ENCODE measurements at regions not wholly inside any gene's neighbourhood (a gene's known extent, or its start where the extent isn't known, plus 50 kb on each side); places are given as distances from the start of the nearest gene placed in this dataset.
"Not testable (repeated sequence)": the region's sequence is repeated elsewhere in the genome, so short reads cannot be mapped to it uniquely, and the experiment has no call there.

GRCh38 chr3:135649361-135649760, 316.2 kb upstream of the PPP2R3A start:
- no peak for DNase-seq

DNA sequence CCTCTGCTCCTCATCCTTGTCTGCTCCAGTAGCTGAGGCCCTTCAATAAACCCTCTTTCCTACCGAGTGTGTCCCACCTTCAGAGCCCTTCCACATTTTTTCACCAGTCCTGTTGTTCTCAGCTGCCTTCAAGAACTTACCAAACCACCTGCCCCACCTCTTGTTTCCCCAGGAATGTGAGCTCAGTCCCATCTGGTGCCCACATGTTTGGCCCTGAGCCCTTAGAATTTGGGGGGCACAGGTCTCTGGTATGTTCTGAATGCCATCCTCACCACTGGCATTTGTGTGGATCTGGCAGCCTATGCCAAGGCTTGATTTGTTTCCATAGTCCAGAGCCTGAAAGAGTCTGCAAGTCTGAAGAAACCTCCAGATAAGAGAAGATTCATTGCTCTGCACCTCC, 315.2 kb upstream of the PPP2R3A start:
- no peak for DNase-seq

- DNase-seq, result no peak
Measured at GRCh38 chr3:135652388-135652787, 313.1 kb upstream of the PPP2R3A start.

GRCh38 chr3:135655328-135655727, 310.2 kb upstream of the PPP2R3A start:
- no peak for DNase-seq

- not testable (repeated sequence) for DNase-seq
Measured at GRCh38 chr3:135658451-135658850, 307.1 kb upstream of the PPP2R3A start.

DNA sequence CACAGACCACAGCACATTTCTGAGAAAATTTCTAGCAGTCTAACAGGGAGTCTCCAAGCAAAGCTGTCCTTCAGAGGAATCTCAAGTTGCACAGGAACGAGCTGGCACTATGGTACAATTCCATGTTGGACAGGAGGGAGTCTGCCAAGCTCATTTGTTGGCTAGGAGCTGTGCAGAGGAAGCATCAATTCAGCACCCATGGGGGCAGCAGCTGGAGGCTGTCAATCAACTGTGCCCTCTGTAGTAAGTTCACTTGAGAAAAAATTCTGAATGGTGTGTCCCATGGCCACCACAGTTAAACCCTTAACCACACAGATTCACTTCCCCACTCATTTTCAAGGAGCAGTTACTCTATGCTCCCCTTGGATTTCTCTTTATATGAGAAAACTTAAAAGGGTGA, 298.5 kb upstream of the PPP2R3A start:
- no peak for DNase-seq

DNA sequence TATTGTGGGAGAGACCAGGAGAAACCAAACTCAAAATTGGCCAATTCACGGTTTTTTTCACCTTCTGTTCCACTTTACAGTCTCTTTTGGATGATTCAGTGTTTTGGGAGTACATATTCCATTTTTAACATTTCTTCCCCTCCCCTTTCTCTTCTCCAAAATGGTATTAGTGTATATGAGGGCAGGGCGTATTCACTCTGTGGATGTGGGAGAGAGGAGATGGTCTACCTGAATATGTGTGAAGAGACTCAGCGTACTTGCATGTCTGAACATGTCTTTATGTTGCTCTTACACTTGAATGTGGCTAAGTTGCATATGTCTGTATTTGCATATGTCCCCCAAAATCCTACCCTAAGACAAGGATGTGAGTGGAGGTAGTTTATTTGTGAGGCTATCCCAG, 291.0 kb upstream of the PPP2R3A start:
- DNase-seq, result no peak

DNA sequence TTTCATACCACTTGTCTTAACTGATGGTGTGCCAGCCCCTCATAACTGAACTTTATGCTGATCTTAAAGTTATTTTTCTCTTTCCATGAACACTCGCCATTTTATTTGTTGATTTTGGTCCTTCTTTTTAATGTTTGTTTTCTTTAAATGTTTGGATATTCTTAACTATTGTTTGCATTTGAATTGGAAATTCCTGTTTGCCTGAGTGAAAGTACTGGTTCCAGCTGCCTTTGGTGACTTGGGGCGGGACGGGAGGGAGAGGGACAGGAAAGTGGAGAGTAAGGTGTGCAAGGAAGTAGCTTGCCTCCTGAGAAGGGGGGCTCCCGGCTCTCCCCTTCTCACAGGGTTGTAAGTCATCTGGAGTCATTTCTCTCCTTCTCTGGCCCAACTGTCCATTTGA, 287.1 kb upstream of the PPP2R3A start:
- DNase-seq, result no peak

DNA sequence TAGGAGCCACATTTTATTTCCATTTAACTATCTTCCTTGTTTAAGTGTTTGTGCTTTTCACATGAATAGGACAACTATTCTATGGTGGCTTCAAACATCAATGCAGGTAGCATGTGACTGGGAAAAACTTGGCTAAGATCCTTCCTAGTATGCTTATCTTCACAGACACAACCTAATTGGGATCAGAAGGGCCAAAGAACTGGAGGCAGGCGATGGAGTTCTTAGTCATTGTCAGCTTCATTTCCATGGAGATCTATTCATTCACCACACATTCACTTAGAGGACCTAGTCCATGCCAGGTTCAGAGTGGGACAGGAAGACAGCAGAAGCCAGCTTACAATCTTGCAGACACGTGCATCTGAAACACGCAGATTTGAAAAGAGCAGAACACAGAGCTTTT, 277.5 kb upstream of the PPP2R3A start:
- no peak for DNase-seq

- DNase-seq, result no peak
Measured at GRCh38 chr3:135690664-135691063, 274.9 kb upstream of the PPP2R3A start.

- no peak for DNase-seq
Measured at GRCh38 chr3:135691240-135691639, 274.3 kb upstream of the PPP2R3A start.

GRCh38 chr3:135694142-135694541, 271.4 kb upstream of the PPP2R3A start:
- no peak for DNase-seq

DNA sequence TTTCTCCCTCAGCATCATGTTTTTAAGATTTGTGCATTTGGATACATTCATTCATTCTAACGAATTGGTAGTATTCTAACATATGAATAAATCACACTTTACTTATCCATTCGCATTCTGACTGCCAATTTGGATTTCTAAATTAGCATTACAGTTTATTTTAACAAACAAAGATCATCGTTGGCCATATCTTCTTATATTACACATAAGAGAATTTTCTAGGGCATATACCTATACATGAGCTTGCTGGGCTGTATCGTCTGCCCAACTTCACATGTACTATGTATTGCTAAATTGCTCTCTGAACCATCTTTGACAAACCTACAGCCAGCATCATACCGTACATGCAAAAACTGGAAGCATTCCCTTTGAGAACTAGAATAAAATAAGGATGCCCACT, 265.8 kb upstream of the PPP2R3A start:
- no peak for DNase-seq

GRCh38 chr3:135706758-135707375, 258.7 kb upstream of the PPP2R3A start:
- DNase-seq, result no peak

DNA sequence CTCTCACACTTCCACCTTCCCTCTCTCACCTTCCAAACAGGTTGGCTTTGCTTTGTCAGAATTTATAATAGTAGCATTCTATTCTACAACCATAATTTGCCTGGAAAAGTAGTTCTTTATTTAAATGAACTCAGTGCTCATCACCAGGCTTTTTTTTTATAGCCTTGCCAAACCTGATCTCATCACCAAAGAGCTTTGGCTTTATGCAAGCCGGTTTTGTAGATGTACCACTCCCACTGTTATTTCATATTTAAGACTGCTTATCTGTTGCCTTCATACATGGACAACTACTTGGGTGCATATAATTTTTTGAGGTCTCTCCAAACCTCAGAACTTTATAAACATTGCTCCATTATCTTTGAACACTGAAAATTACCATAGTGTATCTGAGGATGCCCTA, 246.1 kb upstream of the PPP2R3A start:
- DNase-seq, result no peak

- no peak for DNase-seq
Measured at GRCh38 chr3:135728007-135728721, 237.4 kb upstream of the PPP2R3A start.

GRCh38 chr3:135731546-135731945, 234.0 kb upstream of the PPP2R3A start:
- no peak for DNase-seq

GRCh38 chr3:135736740-135737139, 228.8 kb upstream of the PPP2R3A start:
- no peak for DNase-seq

- DNase-seq, result no peak
Measured at GRCh38 chr3:135739779-135740178, 225.7 kb upstream of the PPP2R3A start.

DNA sequence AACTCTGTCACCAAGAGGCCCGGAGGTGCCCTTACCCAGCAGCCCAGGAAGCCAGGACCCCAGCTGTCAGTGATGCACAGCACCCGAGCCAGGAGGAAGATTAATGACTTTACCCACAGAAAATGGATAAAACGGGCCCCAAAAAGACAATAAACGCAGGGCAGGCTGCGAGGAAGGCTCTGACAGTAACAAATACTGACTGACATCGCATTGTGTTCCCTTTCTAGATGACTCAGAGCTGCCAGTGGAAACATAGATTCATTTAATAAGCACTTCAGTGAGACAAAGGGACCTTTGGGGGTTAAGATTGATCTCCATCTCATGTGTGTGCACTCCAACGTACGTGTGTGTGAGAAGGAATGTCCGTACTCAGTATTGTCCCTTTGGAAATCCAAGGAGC, 225.3 kb upstream of the PPP2R3A start:
- DNase-seq, result no peak

- no peak for DNase-seq
Measured at GRCh38 chr3:135740751-135741150, 224.8 kb upstream of the PPP2R3A start.

GRCh38 chr3:135751991-135752390, 213.5 kb upstream of the PPP2R3A start:
- no peak for DNase-seq

DNA sequence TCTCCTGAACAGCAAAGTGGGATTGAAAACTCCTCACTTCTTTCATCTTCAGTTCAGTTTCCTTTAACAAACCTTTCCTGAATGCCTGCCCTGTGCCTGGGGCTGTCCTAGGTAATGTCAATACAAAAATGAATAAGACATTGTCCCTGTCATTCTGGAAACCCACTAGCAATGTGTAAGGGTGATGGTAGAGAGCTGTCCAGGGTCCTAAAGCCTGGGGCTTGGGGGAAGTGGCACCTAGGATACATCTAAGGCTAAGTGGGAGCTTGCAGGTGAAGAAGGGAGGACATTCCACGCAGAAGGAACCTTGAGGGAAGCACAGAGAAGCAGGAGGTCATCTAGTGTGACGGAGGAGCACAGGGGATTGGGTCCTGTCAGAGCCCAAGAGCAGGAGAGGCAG, 212.7 kb upstream of the PPP2R3A start:
- no peak for DNase-seq

DNA sequence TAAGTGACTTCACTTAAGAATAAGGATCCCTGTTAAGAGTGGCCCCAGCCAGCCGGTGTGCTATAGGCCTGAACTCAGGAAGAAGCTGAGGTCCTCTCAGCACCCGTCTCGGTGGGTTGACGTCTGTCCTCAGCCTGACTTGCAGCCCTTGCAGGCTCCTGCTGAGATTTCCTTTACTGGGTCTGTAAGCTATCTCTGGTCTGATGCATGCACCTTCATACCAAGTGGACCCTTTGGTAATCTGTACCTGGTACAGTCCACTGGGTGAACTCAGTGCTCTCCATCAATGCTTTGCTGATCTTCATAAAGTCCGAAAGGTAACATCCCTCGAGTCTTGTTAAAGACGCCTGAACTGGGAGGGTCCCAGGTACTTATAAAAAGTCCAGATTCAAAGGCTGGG, 212.0 kb upstream of the PPP2R3A start:
- DNase-seq, result no peak
